ENCODE measurements at regions not wholly inside any gene's neighbourhood (a gene's known extent, or its start where the extent isn't known, plus 50 kb on each side); places are given as distances from the start of the nearest gene placed in this dataset.

GRCh38 chr13:62444805-62445204 is 1029.2 kb upstream of the PCDH20 start:
- H3K9me3 ChIP-seq: no peaks in the 10 kb centered on the region
- TF ChIP-seq, protein P1, sequence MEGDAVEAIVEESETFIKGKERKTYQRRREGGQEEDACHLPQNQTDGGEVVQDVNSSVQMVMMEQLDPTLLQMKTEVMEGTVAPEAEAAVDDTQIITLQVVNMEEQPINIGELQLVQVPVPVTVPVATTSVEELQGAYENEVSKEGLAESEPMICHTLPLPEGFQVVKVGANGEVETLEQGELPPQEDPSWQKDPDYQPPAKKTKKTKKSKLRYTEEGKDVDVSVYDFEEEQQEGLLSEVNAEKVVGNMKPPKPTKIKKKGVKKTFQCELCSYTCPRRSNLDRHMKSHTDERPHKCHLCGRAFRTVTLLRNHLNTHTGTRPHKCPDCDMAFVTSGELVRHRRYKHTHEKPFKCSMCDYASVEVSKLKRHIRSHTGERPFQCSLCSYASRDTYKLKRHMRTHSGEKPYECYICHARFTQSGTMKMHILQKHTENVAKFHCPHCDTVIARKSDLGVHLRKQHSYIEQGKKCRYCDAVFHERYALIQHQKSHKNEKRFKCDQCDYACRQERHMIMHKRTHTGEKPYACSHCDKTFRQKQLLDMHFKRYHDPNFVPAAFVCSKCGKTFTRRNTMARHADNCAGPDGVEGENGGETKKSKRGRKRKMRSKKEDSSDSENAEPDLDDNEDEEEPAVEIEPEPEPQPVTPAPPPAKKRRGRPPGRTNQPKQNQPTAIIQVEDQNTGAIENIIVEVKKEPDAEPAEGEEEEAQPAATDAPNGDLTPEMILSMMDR (IDR thresholded peaks at IDR 0.05; ENCODE audit: low read depth, low read length): no peak
- no peaks in the 10 kb centered on the region for H3K27me3 ChIP-seq
- H3K36me3 ChIP-seq: no peaks in the 10 kb centered on the region
- no peak for DNase-seq
- H3K4me3 ChIP-seq (ENCODE audit: low read depth, low read length): no peak overlapping the region
- H3K4me1 ChIP-seq: no peaks in the 10 kb centered on the region

DNA sequence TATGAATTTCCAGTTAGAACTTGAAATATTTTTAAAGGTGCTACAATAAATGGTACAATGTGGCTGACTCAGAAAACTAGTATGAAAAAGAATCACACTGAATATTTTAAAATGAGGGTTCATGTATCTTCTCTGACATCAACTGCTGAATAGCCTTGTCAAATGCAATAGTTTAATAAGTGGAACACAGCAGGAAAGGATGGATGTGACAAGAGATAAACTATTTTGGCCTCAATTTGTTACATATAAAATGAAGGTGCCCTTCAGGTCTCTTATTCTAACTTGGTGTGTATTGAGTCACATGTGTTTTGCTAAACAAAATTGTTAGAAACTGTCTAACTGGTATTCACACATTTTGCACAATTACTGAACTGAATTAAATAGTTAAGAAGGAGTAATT is 1018.4 kb upstream of the PCDH20 start:
- TF ChIP-seq, protein P1 (IDR thresholded peaks at IDR 0.05; ENCODE audit: low read depth, low read length): no peak
- H3K4me1 ChIP-seq: no peaks in the 10 kb centered on the region; the same call in 1 of the 2 replicates
- no peak for DNase-seq
- H3K27me3 ChIP-seq: no peaks in the 10 kb centered on the region
- H3K36me3 ChIP-seq: no peaks in the 10 kb centered on the region
- no peaks in the 10 kb centered on the region for H3K9me3 ChIP-seq
- no peak overlapping the region for H3K4me3 ChIP-seq (ENCODE audit: low read depth, low read length)

DNA sequence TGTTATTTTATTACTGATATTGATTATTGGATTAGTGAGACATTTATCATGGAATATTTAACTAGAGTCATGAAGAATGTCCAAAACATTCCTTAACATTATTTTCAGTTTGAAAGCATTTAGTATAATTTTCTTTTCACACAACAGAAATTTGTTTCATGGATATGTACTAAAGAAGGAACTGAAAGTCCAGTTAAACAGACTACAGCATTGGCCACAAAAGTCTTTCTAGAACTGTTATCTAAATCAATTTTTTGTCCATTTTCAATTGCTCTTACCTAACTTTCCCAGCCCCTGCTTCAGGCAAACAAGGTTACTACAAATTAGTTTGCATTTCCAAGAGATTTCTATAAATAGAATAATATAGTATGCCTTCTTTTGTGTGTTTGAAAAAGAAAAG is 1018.0 kb upstream of the PCDH20 start:
- no peaks in the 10 kb centered on the region for H3K27me3 ChIP-seq
- H3K36me3 ChIP-seq: no peaks in the 10 kb centered on the region
- H3K4me3 ChIP-seq (ENCODE audit: low read depth, low read length): no peak overlapping the region
- H3K4me1 ChIP-seq: no peaks in the 10 kb centered on the region; the same call in 1 of the 2 replicates
- TF ChIP-seq, protein P1 (IDR thresholded peaks at IDR 0.05; ENCODE audit: low read depth, low read length): no peak
- DNase-seq: no peak
- no peaks in the 10 kb centered on the region for H3K9me3 ChIP-seq

GRCh38 chr13:62432906-62433305 is 1017.3 kb upstream of the PCDH20 start:
- no peak overlapping the region for H3K4me3 ChIP-seq (ENCODE audit: low read depth, low read length)
- no peak for DNase-seq
- H3K27me3 ChIP-seq: no peaks in the 10 kb centered on the region
- H3K4me1 ChIP-seq: no peaks in the 10 kb centered on the region; the same call in 1 of the 2 replicates
- TF ChIP-seq, protein P1 (IDR thresholded peaks at IDR 0.05; ENCODE audit: low read depth, low read length): no peak
- no peaks in the 10 kb centered on the region for H3K36me3 ChIP-seq
- H3K9me3 ChIP-seq: no peaks in the 10 kb centered on the region

DNA sequence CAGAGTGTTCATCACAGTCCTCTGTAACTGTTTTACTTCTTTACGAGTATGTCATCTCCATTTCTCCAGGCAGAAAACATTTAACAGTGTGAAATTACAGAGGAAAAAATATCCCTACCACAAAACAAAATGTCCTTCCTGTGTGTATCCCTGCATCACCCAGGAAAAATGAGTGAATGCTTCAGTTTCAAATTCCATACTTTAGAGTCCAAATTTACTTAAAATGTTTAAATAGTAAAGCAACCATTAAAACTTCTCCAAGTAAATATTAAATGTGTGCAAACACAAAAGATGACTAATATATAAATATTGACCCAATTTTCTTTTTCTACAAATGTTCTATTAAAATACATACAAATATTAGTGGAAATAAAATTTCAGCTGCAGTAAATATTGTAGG is 1016.6 kb upstream of the PCDH20 start:
- no peaks in the 10 kb centered on the region for H3K27me3 ChIP-seq
- DNase-seq: no peak
- no peaks in the 10 kb centered on the region for H3K36me3 ChIP-seq
- no peaks in the 10 kb centered on the region for H3K9me3 ChIP-seq
- no peaks in the 10 kb centered on the region; the same call in 1 of the 2 replicates for H3K4me1 ChIP-seq
- H3K4me3 ChIP-seq (ENCODE audit: low read depth, low read length): no peak overlapping the region
- TF ChIP-seq, protein P1 (IDR thresholded peaks at IDR 0.05; ENCODE audit: low read depth, low read length): no peak

DNA sequence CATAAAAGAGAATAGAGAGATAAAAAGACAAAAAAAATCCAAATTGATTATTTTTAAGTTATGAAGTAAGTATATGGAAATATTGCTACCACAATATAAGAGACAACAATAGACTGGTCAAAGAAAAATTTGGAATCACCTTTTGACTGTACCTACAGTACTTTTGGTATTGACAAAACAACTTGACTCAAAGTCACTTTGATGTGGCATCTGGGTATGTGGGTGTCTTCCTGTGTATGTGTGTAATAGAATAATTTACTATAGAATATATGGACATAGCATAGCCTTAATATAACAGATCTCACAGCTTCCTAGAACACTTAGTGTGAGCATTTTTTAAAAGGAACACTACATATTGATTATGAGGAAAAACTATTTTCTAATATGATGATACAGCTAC is 1016.2 kb upstream of the PCDH20 start:
- H3K4me1 ChIP-seq: no peaks in the 10 kb centered on the region; the same call in 1 of the 2 replicates
- TF ChIP-seq, protein P1 (IDR thresholded peaks at IDR 0.05; ENCODE audit: low read depth, low read length): no peak
- H3K9me3 ChIP-seq: no peaks in the 10 kb centered on the region
- no peaks in the 10 kb centered on the region for H3K27me3 ChIP-seq
- no peak for DNase-seq
- H3K4me3 ChIP-seq (ENCODE audit: low read depth, low read length): no peak overlapping the region
- H3K36me3 ChIP-seq: no peaks in the 10 kb centered on the region

Data from BE2C (cell line).